Fibroblast of villous mesenchyme (primary cell): ENCODE measurements at regions not wholly inside any gene's neighbourhood (a gene's known extent, or its start where the extent isn't known, plus 50 kb on each side); places are given as distances from the start of the nearest gene placed in this dataset.

Experiments used
- DNase-seq: peaks from one replicate; pipeline ENCODE4 v3.0.0-alpha.2; 2010; ENCODE audit warnings: low read depth
- H3K4me3 ChIP-seq: 2 replicates; pipeline ENCODE4 v1.5.1; 2011; ENCODE audit warnings: low read depth, mild to moderate bottlenecking, low read length
- TF ChIP-seq, protein P1 (sequence below): IDR thresholded peaks from 2 replicates; pipeline ENCODE4 v1.5.1; 2012; ENCODE audit warnings: low read depth, mild to moderate bottlenecking, low read length; ENCODE audit not compliant: insufficient read depth

DNA sequence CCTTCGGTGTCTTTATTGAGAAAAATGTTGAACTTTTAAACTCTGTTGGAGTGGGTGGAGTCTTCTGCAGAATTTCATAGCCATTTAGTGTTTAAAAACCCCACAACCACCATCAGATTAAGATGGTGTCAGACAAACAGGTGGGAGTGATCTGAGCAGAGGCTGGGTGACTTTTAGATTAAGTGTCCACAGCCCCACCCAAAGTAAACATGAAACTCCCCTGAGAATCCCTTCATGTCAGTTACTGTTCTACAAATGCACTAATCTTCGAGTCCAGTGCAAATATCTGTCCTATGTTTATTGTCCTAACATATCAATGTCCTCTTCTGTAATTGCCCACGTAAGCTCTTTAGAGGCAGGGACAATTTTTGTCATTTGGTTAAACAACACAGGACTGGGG lies 175.6 kb upstream of the RBPJ start:
- TF ChIP-seq, protein P1, sequence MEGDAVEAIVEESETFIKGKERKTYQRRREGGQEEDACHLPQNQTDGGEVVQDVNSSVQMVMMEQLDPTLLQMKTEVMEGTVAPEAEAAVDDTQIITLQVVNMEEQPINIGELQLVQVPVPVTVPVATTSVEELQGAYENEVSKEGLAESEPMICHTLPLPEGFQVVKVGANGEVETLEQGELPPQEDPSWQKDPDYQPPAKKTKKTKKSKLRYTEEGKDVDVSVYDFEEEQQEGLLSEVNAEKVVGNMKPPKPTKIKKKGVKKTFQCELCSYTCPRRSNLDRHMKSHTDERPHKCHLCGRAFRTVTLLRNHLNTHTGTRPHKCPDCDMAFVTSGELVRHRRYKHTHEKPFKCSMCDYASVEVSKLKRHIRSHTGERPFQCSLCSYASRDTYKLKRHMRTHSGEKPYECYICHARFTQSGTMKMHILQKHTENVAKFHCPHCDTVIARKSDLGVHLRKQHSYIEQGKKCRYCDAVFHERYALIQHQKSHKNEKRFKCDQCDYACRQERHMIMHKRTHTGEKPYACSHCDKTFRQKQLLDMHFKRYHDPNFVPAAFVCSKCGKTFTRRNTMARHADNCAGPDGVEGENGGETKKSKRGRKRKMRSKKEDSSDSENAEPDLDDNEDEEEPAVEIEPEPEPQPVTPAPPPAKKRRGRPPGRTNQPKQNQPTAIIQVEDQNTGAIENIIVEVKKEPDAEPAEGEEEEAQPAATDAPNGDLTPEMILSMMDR = no peak
- no peak overlapping the region for H3K4me3 ChIP-seq
- no peak for DNase-seq

GRCh38 chr4:26148927-26149326 lies 171.9 kb upstream of the RBPJ start:
- TF ChIP-seq, protein P1 = no peak
- no peak for DNase-seq

GRCh38 chr4:26150948-26151347 lies 169.9 kb upstream of the RBPJ start:
- H3K4me3 ChIP-seq = no peak overlapping the region
- DNase-seq = no peak

More at GRCh38 chr4:26148927-26149326, 171.9 kb upstream of the RBPJ start:
- no peak overlapping the region for H3K4me3 ChIP-seq

DNA sequence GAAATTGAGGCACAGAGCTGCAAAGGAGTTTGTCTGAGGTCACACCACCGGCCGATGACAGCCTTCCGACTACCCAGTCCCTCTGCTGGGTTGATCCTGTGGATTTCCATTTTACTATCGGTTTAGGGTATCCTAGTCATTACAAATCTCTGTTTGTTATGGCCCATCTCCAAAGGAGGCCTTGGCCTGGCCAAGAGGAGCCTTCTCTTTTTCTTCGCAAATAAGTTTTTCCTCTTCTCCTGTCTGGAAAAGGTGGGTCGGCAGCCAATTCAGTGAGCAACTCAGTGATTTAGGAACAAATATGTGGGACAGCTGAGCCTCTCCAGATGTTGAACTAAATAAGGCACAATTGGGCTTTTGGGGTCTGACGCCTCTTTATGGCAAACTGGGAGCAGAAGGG lies 169.2 kb upstream of the RBPJ start:
- no peak for DNase-seq
- H3K4me3 ChIP-seq = no peak overlapping the region
- TF ChIP-seq, protein P1 = no peak

More at GRCh38 chr4:26150948-26151347, 169.9 kb upstream of the RBPJ start:
- TF ChIP-seq, protein P1 = no peak

GRCh38 chr4:26152056-26152455 lies 168.8 kb upstream of the RBPJ start:
- DNase-seq = no peak
- TF ChIP-seq, protein P1 = no peak

GRCh38 chr4:26157541-26157940 lies 163.3 kb upstream of the RBPJ start:
- TF ChIP-seq, protein P1 = no peak
- no peak for DNase-seq
- no peak overlapping the region for H3K4me3 ChIP-seq

More at GRCh38 chr4:26152056-26152455, 168.8 kb upstream of the RBPJ start:
- H3K4me3 ChIP-seq = no peak overlapping the region

DNA sequence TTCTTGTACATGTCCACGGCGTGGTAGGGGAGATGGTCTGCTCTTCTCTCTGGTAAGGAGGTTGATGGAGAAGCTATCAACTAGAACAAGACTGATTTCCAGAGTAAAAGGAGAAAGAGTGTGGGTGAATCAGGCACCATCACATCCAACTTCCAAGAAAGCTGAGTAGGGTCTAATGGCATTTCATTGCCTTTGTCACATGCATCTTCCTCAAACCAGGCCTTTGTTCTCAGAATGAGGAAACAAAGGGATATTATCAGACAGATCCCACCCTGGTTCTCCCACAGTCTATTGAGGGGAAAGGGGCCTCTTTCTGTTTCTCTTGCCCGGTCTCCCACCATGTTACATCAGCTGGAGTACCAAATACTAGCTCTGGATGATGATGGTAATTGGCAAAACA lies 160.2 kb upstream of the RBPJ start:
- H3K4me3 ChIP-seq = no peak overlapping the region
- DNase-seq = no peak
- TF ChIP-seq, protein P1 = no peak
